ENCODE measurements at regions not wholly inside any gene's neighbourhood (a gene's known extent, or its start where the extent isn't known, plus 50 kb on each side); places are given as distances from the start of the nearest gene placed in this dataset.

DNA sequence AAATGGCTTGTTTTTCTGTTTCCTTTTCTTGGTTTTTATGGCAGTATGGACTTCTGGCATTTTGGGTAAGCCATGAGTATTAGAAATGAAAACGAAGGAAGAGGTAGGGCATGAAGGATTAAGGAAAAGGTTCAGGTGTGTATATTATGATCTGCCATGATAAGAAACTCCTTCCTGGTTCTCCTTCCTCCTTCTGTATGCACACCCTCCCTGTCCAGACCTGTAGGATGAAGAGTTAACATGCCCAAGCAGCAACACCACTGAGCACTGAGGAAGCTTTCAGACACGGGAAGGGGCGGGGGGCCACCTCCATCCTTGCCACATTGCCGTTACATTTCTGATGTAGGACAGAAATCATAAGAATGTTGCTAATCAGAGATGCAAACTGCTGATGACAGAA, 361.0 kb upstream of the ZMIZ1 start:
- Histone ChIP-seq H3K27ac (ENCODE audit: low read depth in 2 of 2, low read length in 1 of 2) (no peak overlapping the region), H3K36me3 (replicated peaks in 1 of 2; ENCODE audit: control insufficient read depth in 1 of 2, insufficient read depth in 2 of 2, low read length in 1 of 2) (no peaks in the 10 kb centered on the region), H3K9me3 (no peaks in the 10 kb centered on the region), H3F3A (replicated peaks; ENCODE audit: insufficient read depth) (no peaks in the 10 kb centered on the region), H3K4me1 (ENCODE audit: control insufficient read depth in 1 of 2, insufficient read depth in 2 of 2, low read depth in 1 of 2, low read length in 1 of 2) (peaks cover 8 to 18% of the 10 kb centered on the region in 2 experiments; a peak in 3 of 4 replicates), H4K20me1 (ENCODE audit: insufficient read depth) (no peaks in the 10 kb centered on the region), H3K9ac (no peak overlapping the region), H3K27me3 (ENCODE audit: insufficient read depth) (no peaks in the 10 kb centered on the region), H2AFZ (ENCODE audit: low read depth) (no peak overlapping the region), H3K9me2 (no peaks in the 10 kb centered on the region), H3K4me2 (no peak overlapping the region), H3K4me3 (ENCODE audit: low read depth in 2 of 2, low read length in 1 of 2) (no peak overlapping the region), H3K79me2 (ENCODE audit: insufficient read depth) (no peaks in the 10 kb centered on the region)
- 79% methylated on average over 4 of the region's 4 CpGs for WGBS (ENCODE audit: low lambda C conversion rate)
- POLR2A ChIA-PET, result no interaction called here
- DNase-seq, result no peak
- TF ChIP-seq RAD21 (IDR thresholded peaks at IDR 0.05; ENCODE audit: low read length), result no peak
- no peak for TF ChIP-seq YY1 (IDR thresholded peaks at IDR 0.05; ENCODE audit: low read depth)
- TF ChIP-seq RXRA (IDR thresholded peaks at IDR 0.05; ENCODE audit: borderline replicate concordance, low read depth), result no peak
- TF ChIP-seq POLR2AphosphoS5 (IDR thresholded peaks at IDR 0.05; ENCODE audit: low read depth, low read length), result no peak
- TF ChIP-seq EZH2phosphoT487 (IDR thresholded peaks at IDR 0.05; ENCODE audit: borderline replicate concordance, low read depth), result no peak
- TF ChIP-seq EP300 (IDR thresholded peaks at IDR 0.05; ENCODE audit: borderline replicate concordance in 1 of 2, low read depth in 1 of 2, low read length in 1 of 2), result no peak
- no peak for TF ChIP-seq ELF1 (IDR thresholded peaks at IDR 0.05)
- no peak for TF ChIP-seq MAX (IDR thresholded peaks at IDR 0.05; ENCODE audit: low read depth)
- no peak for TF ChIP-seq MEF2A (IDR thresholded peaks at IDR 0.05; ENCODE audit: borderline replicate concordance, low read depth)
- TF ChIP-seq, protein P1, sequence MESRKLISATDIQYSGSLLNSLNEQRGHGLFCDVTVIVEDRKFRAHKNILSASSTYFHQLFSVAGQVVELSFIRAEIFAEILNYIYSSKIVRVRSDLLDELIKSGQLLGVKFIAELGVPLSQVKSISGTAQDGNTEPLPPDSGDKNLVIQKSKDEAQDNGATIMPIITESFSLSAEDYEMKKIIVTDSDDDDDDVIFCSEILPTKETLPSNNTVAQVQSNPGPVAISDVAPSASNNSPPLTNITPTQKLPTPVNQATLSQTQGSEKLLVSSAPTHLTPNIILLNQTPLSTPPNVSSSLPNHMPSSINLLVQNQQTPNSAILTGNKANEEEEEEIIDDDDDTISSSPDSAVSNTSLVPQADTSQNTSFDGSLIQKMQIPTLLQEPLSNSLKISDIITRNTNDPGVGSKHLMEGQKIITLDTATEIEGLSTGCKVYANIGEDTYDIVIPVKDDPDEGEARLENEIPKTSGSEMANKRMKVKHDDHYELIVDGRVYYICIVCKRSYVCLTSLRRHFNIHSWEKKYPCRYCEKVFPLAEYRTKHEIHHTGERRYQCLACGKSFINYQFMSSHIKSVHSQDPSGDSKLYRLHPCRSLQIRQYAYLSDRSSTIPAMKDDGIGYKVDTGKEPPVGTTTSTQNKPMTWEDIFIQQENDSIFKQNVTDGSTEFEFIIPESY (IDR thresholded peaks at IDR 0.05; ENCODE audit: borderline replicate concordance, low read depth), result no peak
- no peak for TF ChIP-seq REST (IDR thresholded peaks at IDR 0.05; ENCODE audit: low read depth, low read length)
- no peak for TF ChIP-seq NRF1 (IDR thresholded peaks at IDR 0.05; ENCODE audit: low read depth, low read length)
- no peak for TF ChIP-seq CHD2 (IDR thresholded peaks at IDR 0.05; ENCODE audit: low read length, partially characterized antibody)
- no peak for TF ChIP-seq USF2 (IDR thresholded peaks at IDR 0.05; ENCODE audit: borderline replicate concordance, low read depth, low read length)
- TF ChIP-seq SMC3 (IDR thresholded peaks at IDR 0.05; ENCODE audit: low read depth, low read length), result no peak
- no peak for TF ChIP-seq FOSL2 (IDR thresholded peaks at IDR 0.05; ENCODE audit: borderline replicate concordance, low read depth)
- TF ChIP-seq RFX5 (IDR thresholded peaks at IDR 0.05; ENCODE audit: low read length), result no peak
- CTCF ChIA-PET, result no interaction called here
